Neuronal stem cell (in vitro differentiated cells): ENCODE measurements at regions not wholly inside any gene's neighbourhood (a gene's known extent, or its start where the extent isn't known, plus 50 kb on each side); places are given as distances from the start of the nearest gene placed in this dataset.
"Not testable (repeated sequence)": the region's sequence is repeated elsewhere in the genome, so short reads cannot be mapped to it uniquely, and the experiment has no call there.

Source experiments
- DNase-seq: peaks from one replicate; pipeline ENCODE4 v3.0.0-alpha.2; 2013; ENCODE audit warnings: low spot score
- H2AFZ ChIP-seq: one replicate; pipeline ENCODE4 v1.6.1; 2013; ENCODE audit warnings: mild to moderate bottlenecking, low read length, inconsistent platforms
- H2AK5ac ChIP-seq: 2 replicates; pipeline ENCODE4 v1.6.1; 2013; ENCODE audit warnings: low read depth, mild to moderate bottlenecking, inconsistent platforms, low read length, moderate library complexity, mixed read lengths
- H2BK120ac ChIP-seq: 2 replicates; pipeline ENCODE4 v1.6.1; 2013; ENCODE audit warnings: low read depth, mild to moderate bottlenecking, inconsistent platforms, low read length, moderate library complexity, mixed read lengths
- H2BK12ac ChIP-seq: one replicate; pipeline ENCODE4 v1.6.1; 2013; ENCODE audit warnings: low read length, inconsistent platforms
- H2BK15ac ChIP-seq: 2 replicates; pipeline ENCODE4 v1.6.1; 2013; ENCODE audit warnings: mild to moderate bottlenecking, low read length, inconsistent platforms, mixed read lengths
- H2BK5ac ChIP-seq: one replicate; pipeline ENCODE4 v1.6.1; 2013; ENCODE audit warnings: inconsistent platforms, mild to moderate bottlenecking, low read length, moderate library complexity
- H3K14ac ChIP-seq: one replicate; pipeline ENCODE4 v1.6.1; 2013; ENCODE audit warnings: low read length, inconsistent platforms
- H3K18ac ChIP-seq: 2 replicates; pipeline ENCODE4 v1.6.1; 2013; ENCODE audit warnings: low read length, inconsistent platforms
- H3K23ac ChIP-seq: 2 replicates; pipeline ENCODE4 v1.6.1; 2013; ENCODE audit warnings: low read depth, mild to moderate bottlenecking, mixed read lengths, low read length, inconsistent platforms; ENCODE audit not compliant: poor library complexity
- H3K27ac ChIP-seq: replicated peaks from 3 replicates; pipeline ENCODE4 v1.5.1; 2013; ENCODE audit warnings: low read length, inconsistent platforms
- H3K27me3 ChIP-seq, 3 experiments: 2 replicates each; pipeline ENCODE4 v1.6.1; 2013; ENCODE audit warnings: low read length in 3 of 3, mild to moderate bottlenecking in 2 of 3, inconsistent platforms in 1 of 3, low read depth in 1 of 3, mixed read lengths in 1 of 3, moderate library complexity in 1 of 3; ENCODE audit not compliant: control insufficient read depth in 3 of 3, insufficient read depth in 3 of 3
- H3K36me3 ChIP-seq, 2 donors: replicated peaks in 1 of 2; 2 replicates each; pipeline ENCODE4 v1.6.1; 2013; ENCODE audit warnings: low read length in 2 of 2; ENCODE audit not compliant: control insufficient read depth in 2 of 2, insufficient read depth in 2 of 2
- H3K4ac ChIP-seq: 2 replicates; pipeline ENCODE4 v1.6.1; 2013; ENCODE audit warnings: inconsistent platforms, mild to moderate bottlenecking, low read length, moderate library complexity
- H3K4me1 ChIP-seq, 2 donors: 1 replicate in 1 of 2; 2 replicates in 1 of 2; pipeline ENCODE4 v1.6.1; 2013; ENCODE audit warnings: low read length in 2 of 2, low read depth in 1 of 2; ENCODE audit not compliant: control insufficient read depth in 2 of 2, insufficient read depth in 1 of 2
- H3K4me2 ChIP-seq: one replicate; pipeline ENCODE4 v1.6.1; 2013; ENCODE audit warnings: mild to moderate bottlenecking, low read length, inconsistent platforms; ENCODE audit not compliant: insufficient read depth, poor library complexity, severe bottlenecking
- H3K4me3 ChIP-seq, 2 donors: 2 replicates each; pipeline ENCODE4 v1.5.1; 2013; ENCODE audit warnings: low read length in 2 of 2, mild to moderate bottlenecking in 2 of 2, inconsistent platforms in 1 of 2, moderate library complexity in 1 of 2
- H3K79me1 ChIP-seq: one replicate; pipeline ENCODE4 v1.6.1; 2013; ENCODE audit warnings: low read depth, mild to moderate bottlenecking, inconsistent platforms, low read length, moderate library complexity
- H3K9ac ChIP-seq: one replicate; pipeline ENCODE4 v1.6.1; 2013; ENCODE audit warnings: mild to moderate bottlenecking, low read depth, low read length, inconsistent platforms; ENCODE audit not compliant: poor library complexity
- H3K9me3 ChIP-seq, 2 donors: replicated peaks in 1 of 2; 2 replicates each; pipeline versions ENCODE3 to v1.6.1; 2013; ENCODE audit warnings: low read length in 2 of 2, mild to moderate bottlenecking in 2 of 2, inconsistent platforms in 1 of 2, low read depth in 1 of 2, mixed read lengths in 1 of 2, moderate library complexity in 1 of 2; ENCODE audit not compliant: control insufficient read depth in 2 of 2, insufficient read depth in 1 of 2
- H4K8ac ChIP-seq: one replicate; pipeline ENCODE4 v1.6.1; 2013; ENCODE audit warnings: low read depth, mild to moderate bottlenecking, inconsistent platforms, low read length, moderate library complexity
- H4K91ac ChIP-seq: one replicate; pipeline ENCODE4 v1.6.1; 2013; ENCODE audit warnings: low read length, low read depth, mild to moderate bottlenecking, inconsistent platforms; ENCODE audit not compliant: poor library complexity
- WGBS, 2 donors: extraction: QIAGEN DNeasy Blood & Tissue Kit; methylation state at CpG; one replicate each; pipeline ENCODE4 v1.1.7; 2013; ENCODE audit warnings: missing lambda C conversion rate in 2 of 2, mixed read lengths in 1 of 2; ENCODE audit not compliant: insufficient read length in 2 of 2, insufficient replicate concordance in 1 of 2; ENCODE audit errors: extremely low coverage in 2 of 2; 5-methylcytosine and 5-hydroxymethylcytosine counted together

DNA sequence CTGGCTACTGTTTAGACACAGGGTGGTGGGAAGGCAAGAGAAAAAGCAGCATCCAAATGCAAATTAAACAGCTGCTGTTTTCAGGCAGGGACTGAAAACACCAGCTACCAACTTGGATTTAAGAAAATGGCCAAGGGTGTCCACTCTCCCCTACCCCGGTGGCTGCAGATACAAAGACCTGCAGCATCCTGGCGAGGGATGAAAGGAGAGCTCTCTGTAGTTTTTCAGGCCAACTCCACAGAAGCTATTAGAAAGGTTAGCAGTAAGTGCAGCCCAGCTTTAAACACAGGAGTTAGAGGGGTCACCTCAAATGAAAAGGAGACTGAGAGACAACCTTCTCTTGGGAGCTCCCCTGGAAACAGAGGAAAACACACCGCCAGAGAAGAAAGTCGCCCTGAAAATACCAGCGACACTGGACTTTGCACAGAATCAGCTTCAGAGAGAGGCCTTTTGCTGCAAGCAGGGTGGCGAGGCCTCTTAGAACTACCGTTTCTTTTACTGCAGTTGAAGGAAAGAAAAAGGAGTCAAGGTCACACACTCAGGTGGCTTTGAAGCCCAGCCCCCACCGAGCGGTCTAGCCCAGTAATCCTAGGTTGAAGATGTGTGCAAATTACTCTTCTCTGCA is 74.4 kb upstream of the TIAM1 start:
- Histone ChIP-seq H4K8ac (no peak overlapping the region), H3K4me2 (no peak overlapping the region), H2BK15ac (no peak overlapping the region), H3K4ac (no peak overlapping the region), H2BK5ac (no peak overlapping the region), H3K27me3 (no peaks in the 10 kb centered on the region), H4K91ac (no peak overlapping the region), H3K9ac (no peak overlapping the region), H2AK5ac (no peak overlapping the region), H3K27ac (no peak overlapping the region), H2BK12ac (no peak overlapping the region), H3K9me3 (peaks cover 0 to 6% of the 10 kb centered on the region in 2 donors), H2BK120ac (no peak overlapping the region), H3K23ac (no peak overlapping the region), H3K18ac (no peak overlapping the region), H3K4me1 (peaks cover 5% of the 10 kb centered on the region in 2 donors), H3K4me3 (no peak overlapping the region), H3K36me3 (no peaks in the 10 kb centered on the region), H3K14ac (no peak overlapping the region), H2AFZ (no peak overlapping the region), H3K79me1 (peaks cover 3% of the 10 kb centered on the region)
- DNase-seq: no peak
- WGBS, 2 donors: no CpG with 5 or more reads among the region's 9 CpGs

GRCh38 chr21:31417214-31417613 is 73.2 kb upstream of the TIAM1 start:
- H2BK5ac ChIP-seq, H2BK15ac ChIP-seq, H3K4me3 ChIP-seq, H3K79me1 ChIP-seq, H3K9me3 ChIP-seq, H4K91ac ChIP-seq, H3K23ac ChIP-seq, H3K4me1 ChIP-seq, DNase-seq, H2BK120ac ChIP-seq, H3K27me3 ChIP-seq, H4K8ac ChIP-seq, H3K4ac ChIP-seq, H3K14ac ChIP-seq, H2AK5ac ChIP-seq, H3K27ac ChIP-seq, H3K36me3 ChIP-seq, H3K18ac ChIP-seq, H3K4me2 ChIP-seq, H2AFZ ChIP-seq, H3K9ac ChIP-seq, H2BK12ac ChIP-seq: not testable (repeated sequence)
- no CpG with 5 or more reads among the region's 3 CpGs for WGBS, 2 donors

DNA sequence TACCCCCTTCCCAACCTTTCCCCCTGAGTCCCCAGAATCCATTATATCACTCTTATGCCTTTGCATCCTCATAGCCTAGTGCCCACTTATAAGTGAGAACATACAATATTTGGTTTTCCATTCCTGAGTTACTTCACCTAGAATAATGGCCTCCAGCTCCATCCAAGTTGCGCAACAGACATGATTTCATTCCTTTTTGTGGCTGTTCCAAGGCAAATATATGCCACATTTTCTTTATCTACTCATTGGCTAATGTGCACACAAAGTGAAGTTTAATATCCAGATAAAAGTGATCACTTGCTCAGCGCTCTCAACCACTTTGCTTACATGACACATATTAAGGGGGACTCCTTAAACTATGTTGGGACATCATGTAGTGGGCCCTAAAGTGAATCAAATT is 72.4 kb upstream of the TIAM1 start:
- H2BK15ac ChIP-seq: no peak overlapping the region
- H3K4me1 ChIP-seq: peaks cover 5% of the 10 kb centered on the region in 2 donors
- no peak overlapping the region for H2BK120ac ChIP-seq
- H3K9ac ChIP-seq: no peak overlapping the region
- H2AFZ ChIP-seq: no peak overlapping the region
- H3K36me3 ChIP-seq: no peaks in the 10 kb centered on the region
- H2BK12ac ChIP-seq: no peak overlapping the region
- H2BK5ac ChIP-seq: no peak overlapping the region
- DNase-seq: no peak
- H3K23ac ChIP-seq: no peak overlapping the region
- H4K8ac ChIP-seq: no peak overlapping the region
- H3K4ac ChIP-seq: no peak overlapping the region
- H3K27ac ChIP-seq: no peak overlapping the region
- H3K18ac ChIP-seq: no peak overlapping the region
- no peak overlapping the region for H3K4me2 ChIP-seq
- peaks cover 0 to 6% of the 10 kb centered on the region in 2 donors for H3K9me3 ChIP-seq
- no CpG with 5 or more reads among the region's 2 CpGs for WGBS, 2 donors
- no peak overlapping the region for H3K4me3 ChIP-seq
- H2AK5ac ChIP-seq: no peak overlapping the region
- peaks cover 3% of the 10 kb centered on the region for H3K79me1 ChIP-seq
- no peak overlapping the region for H3K14ac ChIP-seq
- H3K27me3 ChIP-seq: no peaks in the 10 kb centered on the region
- H4K91ac ChIP-seq: no peak overlapping the region

DNA sequence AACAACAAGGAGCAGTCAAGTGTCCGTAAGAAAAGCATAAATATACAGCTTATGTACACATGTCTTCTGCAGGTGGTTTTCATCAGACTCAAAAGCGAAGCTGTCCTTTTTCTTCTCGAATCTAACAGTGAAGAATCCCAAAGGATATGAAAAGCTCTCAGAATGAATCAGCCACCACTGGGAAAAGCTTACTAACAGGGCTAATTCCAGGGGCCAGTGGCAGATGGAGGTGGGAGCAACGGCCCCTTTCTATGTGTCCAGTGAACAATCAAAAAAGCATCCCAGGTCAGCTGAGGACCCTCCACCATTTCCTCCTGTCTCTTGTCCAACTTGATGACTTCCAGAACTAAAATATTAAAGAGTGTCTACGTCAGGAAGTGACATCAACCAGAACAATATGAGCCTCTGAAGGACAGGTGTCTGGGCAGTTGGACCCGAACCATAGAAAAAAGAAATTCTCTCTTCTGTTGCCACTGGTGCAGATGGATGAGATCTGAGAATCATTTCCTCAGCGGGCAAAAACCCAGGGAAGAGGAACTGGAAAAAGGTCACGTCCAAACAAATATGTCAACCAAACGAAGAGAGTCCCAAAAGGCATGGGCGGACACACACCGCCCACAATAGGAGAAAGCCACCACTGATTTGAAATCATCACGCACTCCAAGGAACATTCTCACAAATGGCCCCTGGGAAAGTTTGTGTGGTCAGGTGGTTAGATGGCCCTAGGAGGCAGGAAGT is 70.4 kb upstream of the TIAM1 start:
- Histone ChIP-seq H3K27ac (no peak overlapping the region), H3K4me1 (peaks cover 9 to 10% of the 10 kb centered on the region in 2 donors), H3K36me3 (no peaks in the 10 kb centered on the region), H4K8ac (no peak overlapping the region), H4K91ac (no peak overlapping the region), H2BK12ac (no peak overlapping the region), H3K4me2 (no peak overlapping the region), H2AFZ (no peak overlapping the region), H3K27me3 (no peaks in the 10 kb centered on the region), H3K79me1 (peaks cover 7% of the 10 kb centered on the region), H3K14ac (no peak overlapping the region), H3K18ac (no peak overlapping the region), H2AK5ac (no peak overlapping the region), H3K4me3 (no peak overlapping the region), H2BK5ac (no peak overlapping the region), H2BK120ac (no peak overlapping the region), H3K9me3 (peaks cover 0 to 6% of the 10 kb centered on the region in 2 donors), H3K23ac (no peak overlapping the region), H3K9ac (no peak overlapping the region), H3K4ac (no peak overlapping the region), H2BK15ac (no peak overlapping the region)
- WGBS, 2 donors: no CpG with 5 or more reads among the region's 12 CpGs
- DNase-seq: no peak
